Activated naive CD8-positive, alpha-beta T cell treated with anti-CD3 and anti-CD28 coated beads for 36 hours (primary cell): ENCODE measurements at regions not wholly inside any gene's neighbourhood (a gene's known extent, or its start where the extent isn't known, plus 50 kb on each side); places are given as distances from the start of the nearest gene placed in this dataset.

Experiments
- DNase-seq: peaks from one replicate; pipeline ENCODE4 v3.0.0; 2021
- H3K27ac Mint-ChIP-seq: one replicate; pipeline ENCODE4 v1.8.0; 2022; ENCODE audit warnings: mild to moderate bottlenecking, moderate library complexity, mixed read lengths
- H3K27me3 Mint-ChIP-seq: one replicate; pipeline ENCODE4 v1.8.0; 2022; ENCODE audit warnings: mild to moderate bottlenecking, mixed read lengths
- H3K36me3 Mint-ChIP-seq: one replicate; pipeline ENCODE4 v1.8.0; 2021; ENCODE audit warnings: mild to moderate bottlenecking, mixed read lengths
- H3K4me1 Mint-ChIP-seq: one replicate; pipeline ENCODE4 v1.8.0; 2021; ENCODE audit warnings: mixed read lengths
- H3K4me3 Mint-ChIP-seq: one replicate; pipeline ENCODE4 v1.8.0; 2022; ENCODE audit warnings: mild to moderate bottlenecking, moderate library complexity, mixed read lengths
- H3K9me3 Mint-ChIP-seq: one replicate; pipeline ENCODE4 v1.8.0; 2022; ENCODE audit warnings: mixed read lengths

- no peak overlapping the region for H3K4me3 Mint-ChIP-seq
- no peaks in the 10 kb centered on the region for H3K36me3 Mint-ChIP-seq
- peaks cover 20% of the 10 kb centered on the region for H3K27me3 Mint-ChIP-seq
- H3K27ac Mint-ChIP-seq, result no peak overlapping the region
- no peak for DNase-seq
- H3K9me3 Mint-ChIP-seq, result no peaks in the 10 kb centered on the region
- peaks cover 9% of the 10 kb centered on the region for H3K4me1 Mint-ChIP-seq
Measured at GRCh38 chrX:2587146-2587545, 86.4 kb upstream of the DHRSX start.

- Mint-ChIP-seq H3K9me3 (no peaks in the 10 kb centered on the region), H3K4me1 (peaks cover 9% of the 10 kb centered on the region), H3K36me3 (no peaks in the 10 kb centered on the region), H3K27ac (no peak overlapping the region), H3K4me3 (peak overlapping the region; percentile 75), H3K27me3 (peaks cover 36% of the 10 kb centered on the region)
- DNase-seq, result no peak
Measured at GRCh38 chrX:2585158-2585470, 84.3 kb upstream of the DHRSX start.

GRCh38 chrX:2584251-2585157 lies 83.7 kb upstream of the DHRSX start:
- peak; percentile 12 for DNase-seq
- Mint-ChIP-seq H3K36me3 (no peaks in the 10 kb centered on the region), H3K4me3 (peak overlapping the region; percentile 75), H3K9me3 (no peaks in the 10 kb centered on the region), H3K4me1 (peaks cover 9% of the 10 kb centered on the region), H3K27ac (no peak overlapping the region), H3K27me3 (peaks cover 40% of the 10 kb centered on the region)

GRCh38 chrX:2583194-2584162 lies 82.7 kb upstream of the DHRSX start:
- peaks cover 16% of the 10 kb centered on the region for H3K4me1 Mint-ChIP-seq
- peak overlapping the region; percentile 29 for H3K4me3 Mint-ChIP-seq
- H3K9me3 Mint-ChIP-seq, result no peaks in the 10 kb centered on the region
- DNase-seq, result no peak
- no peaks in the 10 kb centered on the region for H3K36me3 Mint-ChIP-seq
- H3K27ac Mint-ChIP-seq, result no peak overlapping the region
- H3K27me3 Mint-ChIP-seq, result peaks cover 50% of the 10 kb centered on the region

- no peak for DNase-seq
- H3K27me3 Mint-ChIP-seq, result peaks cover 56% of the 10 kb centered on the region
Measured at GRCh38 chrX:2582667-2583066, 81.9 kb upstream of the DHRSX start.

GRCh38 chrX:2581296-2581695 lies 80.5 kb upstream of the DHRSX start:
- DNase-seq, result no peak
- H3K4me3 Mint-ChIP-seq, result no peak overlapping the region
- H3K27ac Mint-ChIP-seq, result no peak overlapping the region
- no peaks in the 10 kb centered on the region for H3K9me3 Mint-ChIP-seq
- peaks cover 60% of the 10 kb centered on the region for H3K27me3 Mint-ChIP-seq
- peaks cover 18% of the 10 kb centered on the region for H3K4me1 Mint-ChIP-seq
- H3K36me3 Mint-ChIP-seq, result no peaks in the 10 kb centered on the region

More at GRCh38 chrX:2582667-2583066, 81.9 kb upstream of the DHRSX start:
- Mint-ChIP-seq H3K36me3 (no peaks in the 10 kb centered on the region), H3K4me1 (peaks cover 21% of the 10 kb centered on the region), H3K4me3 (no peak overlapping the region), H3K27ac (no peak overlapping the region), H3K9me3 (no peaks in the 10 kb centered on the region)

GRCh38 chrX:2578864-2579263 lies 78.1 kb upstream of the DHRSX start:
- Mint-ChIP-seq H3K27ac (no peak overlapping the region), H3K36me3 (no peaks in the 10 kb centered on the region), H3K4me1 (peaks cover 15% of the 10 kb centered on the region), H3K4me3 (no peak overlapping the region), H3K9me3 (no peaks in the 10 kb centered on the region), H3K27me3 (peaks cover 55% of the 10 kb centered on the region)
- DNase-seq, result no peak

- H3K4me3 Mint-ChIP-seq, result no peak overlapping the region
Measured at GRCh38 chrX:2577844-2578466, 77.2 kb upstream of the DHRSX start.

GRCh38 chrX:2576793-2577192 lies 76.0 kb upstream of the DHRSX start:
- no peaks in the 10 kb centered on the region for H3K36me3 Mint-ChIP-seq
- peaks cover 12% of the 10 kb centered on the region for H3K4me1 Mint-ChIP-seq
- no peak overlapping the region for H3K27ac Mint-ChIP-seq
- no peaks in the 10 kb centered on the region for H3K9me3 Mint-ChIP-seq
- H3K4me3 Mint-ChIP-seq, result no peak overlapping the region
- no peak for DNase-seq
- peaks cover 36% of the 10 kb centered on the region for H3K27me3 Mint-ChIP-seq

More at GRCh38 chrX:2577844-2578466, 77.2 kb upstream of the DHRSX start:
- Mint-ChIP-seq H3K9me3 (no peaks in the 10 kb centered on the region), H3K4me1 (peaks cover 12% of the 10 kb centered on the region), H3K27ac (no peak overlapping the region), H3K36me3 (no peaks in the 10 kb centered on the region), H3K27me3 (peaks cover 48% of the 10 kb centered on the region)
- DNase-seq, result no peak

- H3K4me3 Mint-ChIP-seq, result no peak overlapping the region
- DNase-seq, result no peak
- peaks cover 10% of the 10 kb centered on the region for H3K4me1 Mint-ChIP-seq
- no peak overlapping the region for H3K27ac Mint-ChIP-seq
- H3K9me3 Mint-ChIP-seq, result peaks cover 4% of the 10 kb centered on the region
- H3K27me3 Mint-ChIP-seq, result peaks cover 17% of the 10 kb centered on the region
- no peaks in the 10 kb centered on the region for H3K36me3 Mint-ChIP-seq
Measured at GRCh38 chrX:2574271-2574670, 73.5 kb upstream of the DHRSX start.

GRCh38 chrX:2572740-2573139 lies 72.0 kb upstream of the DHRSX start:
- H3K4me3 Mint-ChIP-seq, result no peak overlapping the region
- DNase-seq, result no peak
- peaks cover 6% of the 10 kb centered on the region for H3K9me3 Mint-ChIP-seq
- H3K4me1 Mint-ChIP-seq, result peaks cover under 1% of the 10 kb centered on the region
- H3K36me3 Mint-ChIP-seq, result no peaks in the 10 kb centered on the region
- H3K27me3 Mint-ChIP-seq, result peaks cover 5% of the 10 kb centered on the region
- H3K27ac Mint-ChIP-seq, result no peak overlapping the region

- no peak overlapping the region for H3K4me3 Mint-ChIP-seq
- H3K27me3 Mint-ChIP-seq, result no peaks in the 10 kb centered on the region
- H3K27ac Mint-ChIP-seq, result no peak overlapping the region
- DNase-seq, result no peak
- H3K36me3 Mint-ChIP-seq, result no peaks in the 10 kb centered on the region
- no peaks in the 10 kb centered on the region for H3K4me1 Mint-ChIP-seq
- H3K9me3 Mint-ChIP-seq, result peaks cover 6% of the 10 kb centered on the region
Measured at GRCh38 chrX:2568125-2568524, 67.3 kb upstream of the DHRSX start.

- Mint-ChIP-seq H3K36me3 (no peaks in the 10 kb centered on the region), H3K4me1 (no peaks in the 10 kb centered on the region), H3K27ac (no peak overlapping the region), H3K4me3 (no peak overlapping the region), H3K9me3 (peaks cover 6% of the 10 kb centered on the region), H3K27me3 (no peaks in the 10 kb centered on the region)
- no peak for DNase-seq
Measured at GRCh38 chrX:2566055-2566454, 65.3 kb upstream of the DHRSX start.

GRCh38 chrX:2561456-2561855 lies 60.7 kb upstream of the DHRSX start:
- Mint-ChIP-seq H3K4me1 (no peaks in the 10 kb centered on the region), H3K36me3 (no peaks in the 10 kb centered on the region), H3K27ac (no peak overlapping the region), H3K27me3 (no peaks in the 10 kb centered on the region), H3K9me3 (no peaks in the 10 kb centered on the region), H3K4me3 (no peak overlapping the region)
- no peak for DNase-seq

GRCh38 chrX:2559124-2559523 lies 58.3 kb upstream of the DHRSX start:
- Mint-ChIP-seq H3K27ac (no peak overlapping the region), H3K4me3 (no peak overlapping the region), H3K4me1 (no peaks in the 10 kb centered on the region), H3K27me3 (peaks cover 7% of the 10 kb centered on the region), H3K36me3 (no peaks in the 10 kb centered on the region), H3K9me3 (no peaks in the 10 kb centered on the region)
- DNase-seq, result no peak
